Activated CD8-positive, alpha-beta memory T cell treated with anti-CD3 and anti-CD28 coated beads for 24 hours (primary cell): ENCODE measurements at regions not wholly inside any gene's neighbourhood (a gene's known extent, or its start where the extent isn't known, plus 50 kb on each side); places are given as distances from the start of the nearest gene placed in this dataset.
"Not testable (repeated sequence)": the region's sequence is repeated elsewhere in the genome, so short reads cannot be mapped to it uniquely, and the experiment has no call there.

Source experiments
- DNase-seq: peaks from one replicate; pipeline ENCODE4 v3.0.0-alpha.2; 2020

GRCh38 chr3:157920822-157921700, 185.2 kb downstream of the SHOX2 start:
- no peak for DNase-seq

GRCh38 chr3:157919319-157919887, 186.8 kb downstream of the SHOX2 start:
- no peak for DNase-seq

- DNase-seq, result no peak
Measured at GRCh38 chr3:157918402-157918801, 187.8 kb downstream of the SHOX2 start.

GRCh38 chr3:157916672-157917071, 189.5 kb downstream of the SHOX2 start:
- no peak for DNase-seq

- no peak for DNase-seq
Measured at GRCh38 chr3:157914882-157915281, 191.3 kb downstream of the SHOX2 start.

- no peak for DNase-seq
Measured at GRCh38 chr3:157913741-157914150, 192.5 kb downstream of the SHOX2 start.

GRCh38 chr3:157912514-157913451, 193.4 kb downstream of the SHOX2 start:
- DNase-seq, result no peak

- no peak for DNase-seq
Measured at GRCh38 chr3:157906627-157907026, 199.6 kb downstream of the SHOX2 start.

GRCh38 chr3:157905885-157906284, 200.3 kb downstream of the SHOX2 start:
- no peak for DNase-seq

GRCh38 chr3:157902680-157903079, 203.5 kb downstream of the SHOX2 start:
- not testable (repeated sequence) for DNase-seq

GRCh38 chr3:157888040-157888439, 218.2 kb downstream of the SHOX2 start:
- no peak for DNase-seq

GRCh38 chr3:157876556-157876955, 229.7 kb downstream of the SHOX2 start:
- no peak for DNase-seq

GRCh38 chr3:157872902-157873301, 233.3 kb downstream of the SHOX2 start:
- no peak for DNase-seq

- no peak for DNase-seq
Measured at GRCh38 chr3:157871838-157872460, 234.3 kb downstream of the SHOX2 start.

- DNase-seq, result no peak
Measured at GRCh38 chr3:157871248-157871647, 235.0 kb downstream of the SHOX2 start.

GRCh38 chr3:157868946-157869345, 237.3 kb downstream of the SHOX2 start:
- DNase-seq, result no peak

GRCh38 chr3:157868196-157868595, 238.0 kb downstream of the SHOX2 start:
- DNase-seq, result no peak

GRCh38 chr3:157865352-157866000, 240.7 kb downstream of the SHOX2 start:
- DNase-seq, result peak; percentile 61

- DNase-seq, result no peak
Measured at GRCh38 chr3:157861076-157861765, 245.0 kb downstream of the SHOX2 start.

- DNase-seq, result no peak
Measured at GRCh38 chr3:157859541-157859940, 246.7 kb downstream of the SHOX2 start.

- DNase-seq, result no peak
Measured at GRCh38 chr3:157858821-157859220, 247.4 kb downstream of the SHOX2 start.

GRCh38 chr3:157857440-157857839, 248.8 kb downstream of the SHOX2 start:
- DNase-seq, result no peak
